ENCODE measurements at regions not wholly inside any gene's neighbourhood (a gene's known extent, or its start where the extent isn't known, plus 50 kb on each side); places are given as distances from the start of the nearest gene placed in this dataset.
A peak's percentile ranks its signal among the peaks of the same experiment; 100 is the strongest.

GRCh38 chr14:53896726-53897125, 59.9 kb downstream of the BMP4 start:
- peak; percentile 44 for DNase-seq (ENCODE audit: low spot score)

GRCh38 chr14:53894456-53894855, 62.2 kb downstream of the BMP4 start:
- peak; percentile 79 for DNase-seq (ENCODE audit: low spot score)

GRCh38 chr14:53893374-53893773, 63.3 kb downstream of the BMP4 start:
- no peak for DNase-seq (ENCODE audit: low spot score)

GRCh38 chr14:53890611-53891101, 66.0 kb downstream of the BMP4 start:
- no peak for DNase-seq (ENCODE audit: low spot score)

- DNase-seq (ENCODE audit: low spot score): no peak
Observed at GRCh38 chr14:53888535-53889386, 67.9 kb downstream of the BMP4 start.

GRCh38 chr14:53885136-53885640, 71.4 kb downstream of the BMP4 start:
- no peak for DNase-seq (ENCODE audit: low spot score)

GRCh38 chr14:53884601-53885000, 72.0 kb downstream of the BMP4 start:
- DNase-seq (ENCODE audit: low spot score): no peak

GRCh38 chr14:53883739-53884138, 72.9 kb downstream of the BMP4 start:
- no peak for DNase-seq (ENCODE audit: low spot score)

- no peak for DNase-seq (ENCODE audit: low spot score)
Observed at GRCh38 chr14:53882684-53883083, 73.9 kb downstream of the BMP4 start.

GRCh38 chr14:53881921-53882320, 74.7 kb downstream of the BMP4 start:
- no peak for DNase-seq (ENCODE audit: low spot score)

GRCh38 chr14:53881161-53881871, 75.3 kb downstream of the BMP4 start:
- no peak for DNase-seq (ENCODE audit: low spot score)

GRCh38 chr14:53880761-53881160, 75.9 kb downstream of the BMP4 start:
- no peak for DNase-seq (ENCODE audit: low spot score)

- no peak for DNase-seq (ENCODE audit: low spot score)
Observed at GRCh38 chr14:53879747-53880146, 76.9 kb downstream of the BMP4 start.

GRCh38 chr14:53879022-53879686, 77.5 kb downstream of the BMP4 start:
- DNase-seq (ENCODE audit: low spot score): no peak

GRCh38 chr14:53875324-53875897, 81.2 kb downstream of the BMP4 start:
- DNase-seq (ENCODE audit: low spot score): peak; percentile 18

GRCh38 chr14:53874704-53875103, 81.9 kb downstream of the BMP4 start:
- DNase-seq (ENCODE audit: low spot score): no peak

- DNase-seq (ENCODE audit: low spot score): no peak
Observed at GRCh38 chr14:53872681-53873089, 83.9 kb downstream of the BMP4 start.

GRCh38 chr14:53871951-53872350, 84.7 kb downstream of the BMP4 start:
- DNase-seq (ENCODE audit: low spot score): no peak

GRCh38 chr14:53871011-53871410, 85.6 kb downstream of the BMP4 start:
- no peak for DNase-seq (ENCODE audit: low spot score)

- DNase-seq (ENCODE audit: low spot score): no peak
Observed at GRCh38 chr14:53865711-53866110, 90.9 kb downstream of the BMP4 start.

- DNase-seq (ENCODE audit: low spot score): no peak
Observed at GRCh38 chr14:53861781-53862180, 94.8 kb downstream of the BMP4 start.

- no peak for DNase-seq (ENCODE audit: low spot score)
Observed at GRCh38 chr14:53858345-53858684, 98.3 kb downstream of the BMP4 start.
